Lung (tissue), 11 donors: ENCODE measurements at regions not wholly inside any gene's neighbourhood (a gene's known extent, or its start where the extent isn't known, plus 50 kb on each side); places are given as distances from the start of the nearest gene placed in this dataset.

Source experiments
- ATAC-seq: fragments of 200-7000 bp; cut with Tn5 transposase; one replicate; pipeline ENCODE4 v1.9.1; 2020; ENCODE audit warnings: moderate number of reproducible peaks; ENCODE audit not compliant: insufficient read depth, low FRiP score
- DNase-seq, 3 donors: peaks; one replicate each; pipeline ENCODE4 v3.0.0-alpha.2; 2013 to 2017
- H3K27ac ChIP-seq, 2 donors: one replicate each; pipeline ENCODE4 v1.5.1; 2013; ENCODE audit warnings: mild to moderate bottlenecking in 2 of 2, moderate library complexity in 2 of 2, control low read depth in 1 of 2, inconsistent platforms in 1 of 2, low read depth in 1 of 2, low read length in 1 of 2
- H3K27me3 ChIP-seq, 3 donors: one replicate each; pipeline ENCODE4 v1.5.1; 2013; ENCODE audit warnings: low read length in 2 of 3; ENCODE audit not compliant: control insufficient read depth in 3 of 3, insufficient read depth in 3 of 3
- H3K36me3 ChIP-seq, 4 donors: one replicate each; pipeline ENCODE4 v1.5.1; 2013; ENCODE audit warnings: low read length in 4 of 4, mild to moderate bottlenecking in 1 of 4, moderate library complexity in 1 of 4; ENCODE audit not compliant: control insufficient read depth in 4 of 4, insufficient read depth in 4 of 4
- H3K4me1 ChIP-seq, 5 donors: one replicate each; pipeline ENCODE4 v1.5.1; 2013; ENCODE audit warnings: low read length in 5 of 5, mild to moderate bottlenecking in 2 of 5, moderate library complexity in 1 of 5; ENCODE audit not compliant: control insufficient read depth in 5 of 5, insufficient read depth in 5 of 5
- H3K4me3 ChIP-seq: one replicate; pipeline ENCODE4 v1.5.1; 2013; ENCODE audit warnings: mild to moderate bottlenecking, control low read depth, moderate library complexity
- H3K9ac ChIP-seq, 2 donors: one replicate each; pipeline ENCODE4 v1.5.1; 2013; ENCODE audit warnings: low read length in 2 of 2, control low read depth in 1 of 2; ENCODE audit not compliant: insufficient read depth in 1 of 2
- H3K9me3 ChIP-seq, 4 donors: one replicate each; pipeline ENCODE4 v1.5.1; 2013; ENCODE audit warnings: low read length in 3 of 4, mild to moderate bottlenecking in 1 of 4, moderate library complexity in 1 of 4; ENCODE audit not compliant: control insufficient read depth in 4 of 4, insufficient read depth in 3 of 4
- CTCF ChIP-seq: IDR thresholded peaks from 2 replicates; pipeline ENCODE4 v1.5.1; 2012; ENCODE audit warnings: mild to moderate bottlenecking; ENCODE audit errors: control extremely low read depth, extremely low read depth
- WGBS, 2 donors: extraction: QIAGEN DNeasy Blood & Tissue Kit; methylation state at CpG; one replicate each; pipeline ENCODE4 v1.1.7; 2013; 5-methylcytosine and 5-hydroxymethylcytosine counted together
- donor health status: control.
- donor health status: control.
- donor health status: Bipolar disorder and iron deficiency.
- donor health status: healthy.
- donor health status: DM: yes; HTN: yes; CAD: no.

GRCh38 chr7:42730586-42730985 lies 181.3 kb downstream of the C7orf25 start:
- no peak for ATAC-seq
- H3K27me3 ChIP-seq: no peaks in the 10 kb centered on the region
- WGBS, 2 donors: 68 to 78% methylated on average over 1 of the region's 1 CpG

GRCh38 chr7:42729053-42729765 lies 182.7 kb downstream of the C7orf25 start:
- Histone ChIP-seq H3K27me3 (no peaks in the 10 kb centered on the region), H3K4me3 (no peak overlapping the region), H3K27ac (no peak overlapping the region), H3K9me3 (peaks cover 0 to under 1% (median 0%) of the 10 kb centered on the region in 4 donors), H3K4me1 (peaks cover 0 to under 1% (median 0%) of the 10 kb centered on the region in 5 donors), H3K36me3 (no peaks in the 10 kb centered on the region), H3K9ac (no peak overlapping the region)
- TF ChIP-seq CTCF: no peak
- DNase-seq (no peak), ATAC-seq (no peak)

More at GRCh38 chr7:42730586-42730985, 181.3 kb downstream of the C7orf25 start:
- Histone ChIP-seq H3K27ac (no peak overlapping the region), H3K9ac (no peak overlapping the region), H3K4me3 (no peak overlapping the region), H3K36me3 (no peaks in the 10 kb centered on the region), H3K4me1 (no peaks in the 10 kb centered on the region), H3K9me3 (no peaks in the 10 kb centered on the region)
- no peak for DNase-seq
- no peak for TF ChIP-seq CTCF

GRCh38 chr7:42727451-42727850 lies 184.4 kb downstream of the C7orf25 start:
- Histone ChIP-seq H3K36me3 (no peaks in the 10 kb centered on the region), H3K4me1 (peaks cover 0 to 2% (median 0%) of the 10 kb centered on the region in 5 donors), H3K27me3 (no peaks in the 10 kb centered on the region), H3K9me3 (peaks cover 0 to 7% (median 0%) of the 10 kb centered on the region in 4 donors), H3K9ac (no peak overlapping the region), H3K27ac (no peak overlapping the region), H3K4me3 (no peak overlapping the region)
- 51 to 57% methylated on average over 2 of the region's 2 CpGs for WGBS, 2 donors
- DNase-seq (no peak), ATAC-seq (no peak)
- no peak for TF ChIP-seq CTCF
